Astrocyte of the spinal cord (primary cell): ENCODE measurements at regions not wholly inside any gene's neighbourhood (a gene's known extent, or its start where the extent isn't known, plus 50 kb on each side); places are given as distances from the start of the nearest gene placed in this dataset.

ENCODE experiments used
- DNase-seq: peaks from one replicate; pipeline ENCODE4 v3.0.0; 2011; ENCODE audit warnings: low read depth, low spot score
- H3K4me3 ChIP-seq: 2 replicates; pipeline ENCODE4 v1.5.1; 2011; ENCODE audit warnings: low read depth, mild to moderate bottlenecking, low read length, moderate library complexity
- in situ Hi-C: cut with HindIII; loops from 2 replicates; pipeline ENCODE4 v1.10.0; 2017; ENCODE audit warnings: low sequenced_read_pairs
- TF ChIP-seq, protein P1 (sequence below): IDR thresholded peaks from 2 replicates; pipeline ENCODE4 v1.5.1; 2012; ENCODE audit warnings: low read depth, mild to moderate bottlenecking, low read length, inconsistent platforms

DNA sequence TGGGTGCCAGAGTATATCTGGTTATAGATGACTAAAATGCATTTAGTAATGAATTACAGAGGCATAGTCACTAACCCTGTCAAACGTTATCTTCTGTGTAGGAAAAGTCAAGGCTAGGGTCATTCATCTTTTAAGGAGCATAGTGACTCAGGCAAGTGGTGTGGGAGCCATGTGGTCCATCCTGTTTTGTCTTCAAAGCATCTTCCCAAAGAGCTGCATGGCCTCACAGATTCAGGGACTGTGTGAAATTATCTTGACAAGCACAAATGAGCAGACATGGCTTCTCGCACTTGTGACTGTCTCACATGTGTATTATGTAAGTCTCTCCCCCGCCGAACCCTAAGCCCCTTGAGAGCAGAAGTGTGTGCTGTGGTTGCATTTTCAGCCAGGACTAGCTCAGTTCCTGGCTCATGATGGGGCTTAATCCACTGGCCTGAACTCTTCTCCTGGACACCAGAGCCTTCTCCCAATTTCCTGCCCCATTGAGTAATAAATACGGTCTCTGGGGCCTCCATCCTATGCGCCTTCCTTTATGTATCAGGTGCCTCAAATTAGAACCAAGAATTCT, 769.1 kb downstream of the QKI start:
- TF ChIP-seq, protein P1, sequence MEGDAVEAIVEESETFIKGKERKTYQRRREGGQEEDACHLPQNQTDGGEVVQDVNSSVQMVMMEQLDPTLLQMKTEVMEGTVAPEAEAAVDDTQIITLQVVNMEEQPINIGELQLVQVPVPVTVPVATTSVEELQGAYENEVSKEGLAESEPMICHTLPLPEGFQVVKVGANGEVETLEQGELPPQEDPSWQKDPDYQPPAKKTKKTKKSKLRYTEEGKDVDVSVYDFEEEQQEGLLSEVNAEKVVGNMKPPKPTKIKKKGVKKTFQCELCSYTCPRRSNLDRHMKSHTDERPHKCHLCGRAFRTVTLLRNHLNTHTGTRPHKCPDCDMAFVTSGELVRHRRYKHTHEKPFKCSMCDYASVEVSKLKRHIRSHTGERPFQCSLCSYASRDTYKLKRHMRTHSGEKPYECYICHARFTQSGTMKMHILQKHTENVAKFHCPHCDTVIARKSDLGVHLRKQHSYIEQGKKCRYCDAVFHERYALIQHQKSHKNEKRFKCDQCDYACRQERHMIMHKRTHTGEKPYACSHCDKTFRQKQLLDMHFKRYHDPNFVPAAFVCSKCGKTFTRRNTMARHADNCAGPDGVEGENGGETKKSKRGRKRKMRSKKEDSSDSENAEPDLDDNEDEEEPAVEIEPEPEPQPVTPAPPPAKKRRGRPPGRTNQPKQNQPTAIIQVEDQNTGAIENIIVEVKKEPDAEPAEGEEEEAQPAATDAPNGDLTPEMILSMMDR, result no peak
- H3K4me3 ChIP-seq, result no peak overlapping the region
- in situ Hi-C loops, result no loop called here
- no peak for DNase-seq

DNA sequence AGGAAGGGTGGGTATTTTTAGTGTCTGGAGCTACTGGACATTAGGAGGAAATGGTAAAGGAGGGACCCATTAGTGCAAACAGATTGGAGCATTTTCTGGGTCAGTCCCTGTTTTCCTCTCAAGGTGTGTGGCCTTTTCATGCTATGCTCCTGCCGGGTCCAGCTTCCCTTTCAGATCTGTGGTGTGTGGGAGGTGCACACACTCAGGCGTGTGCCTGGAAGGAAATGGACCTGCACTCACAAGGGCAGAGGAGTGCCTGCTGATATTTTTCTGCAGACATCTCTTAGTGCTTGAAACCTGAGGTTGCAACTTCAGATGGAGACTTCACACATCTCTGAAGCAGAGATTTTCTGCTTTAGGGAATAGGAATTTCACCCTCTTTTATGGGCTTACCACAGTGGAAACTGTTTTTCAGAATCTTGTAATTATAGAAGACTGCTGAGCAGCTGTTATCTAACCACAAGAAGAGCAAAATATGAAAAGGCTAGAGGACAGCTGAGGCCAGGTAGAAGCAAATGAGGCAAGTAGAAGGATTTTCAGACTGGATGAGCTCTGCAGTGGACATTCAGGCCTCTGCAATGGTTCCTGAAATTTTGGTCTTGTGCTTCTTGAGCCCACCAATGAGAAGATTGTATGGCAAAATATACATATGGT, 764.3 kb downstream of the QKI start:
- in situ Hi-C loops, result no loop called here
- TF ChIP-seq, protein P1, result no peak
- no peak overlapping the region for H3K4me3 ChIP-seq
- DNase-seq, result no peak

DNA sequence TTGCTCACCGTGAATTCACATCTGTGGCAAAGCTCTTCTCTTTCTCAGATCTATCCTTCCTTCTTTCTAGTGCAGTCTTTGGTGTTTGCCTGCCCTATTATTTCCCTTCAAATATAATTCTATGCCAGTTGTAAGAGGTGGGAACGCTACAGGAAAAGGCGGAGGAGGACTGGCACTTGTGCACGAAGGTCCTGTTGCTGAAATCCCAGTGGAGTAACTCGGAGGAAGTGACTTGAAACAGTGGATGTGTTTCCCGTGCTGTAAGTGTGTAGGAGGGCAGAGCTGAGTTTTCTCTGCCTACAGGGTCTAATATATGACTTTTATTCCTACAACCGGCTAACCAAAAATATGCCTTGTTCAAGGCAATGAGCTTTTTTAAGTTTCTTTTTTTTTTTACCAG, 754.8 kb downstream of the QKI start:
- in situ Hi-C loops, result no loop called here
- DNase-seq, result no peak
- TF ChIP-seq, protein P1, result no peak
- no peak overlapping the region for H3K4me3 ChIP-seq

DNA sequence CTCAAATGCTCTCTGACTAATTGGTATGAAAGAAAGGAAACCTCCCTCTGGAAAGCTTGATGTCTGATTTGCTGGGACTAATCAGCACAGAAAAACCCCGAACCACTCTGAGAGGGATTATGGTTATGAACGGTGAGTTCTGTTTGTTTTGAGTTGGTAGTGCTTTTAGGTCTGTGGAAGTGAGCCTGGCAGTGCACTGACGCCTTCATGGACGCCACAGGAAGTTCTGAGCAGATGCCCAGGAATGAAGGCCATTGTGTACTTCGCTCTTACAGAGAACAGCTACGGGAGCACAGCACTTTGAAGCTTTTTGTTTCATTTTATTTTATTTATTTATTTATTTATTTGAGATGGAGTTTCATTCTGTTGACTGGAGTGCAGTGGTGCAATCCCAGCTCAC, 754.1 kb downstream of the QKI start:
- TF ChIP-seq, protein P1, result no peak
- no peak overlapping the region for H3K4me3 ChIP-seq
- in situ Hi-C loops, result no loop called here
- DNase-seq, result no peak

DNA sequence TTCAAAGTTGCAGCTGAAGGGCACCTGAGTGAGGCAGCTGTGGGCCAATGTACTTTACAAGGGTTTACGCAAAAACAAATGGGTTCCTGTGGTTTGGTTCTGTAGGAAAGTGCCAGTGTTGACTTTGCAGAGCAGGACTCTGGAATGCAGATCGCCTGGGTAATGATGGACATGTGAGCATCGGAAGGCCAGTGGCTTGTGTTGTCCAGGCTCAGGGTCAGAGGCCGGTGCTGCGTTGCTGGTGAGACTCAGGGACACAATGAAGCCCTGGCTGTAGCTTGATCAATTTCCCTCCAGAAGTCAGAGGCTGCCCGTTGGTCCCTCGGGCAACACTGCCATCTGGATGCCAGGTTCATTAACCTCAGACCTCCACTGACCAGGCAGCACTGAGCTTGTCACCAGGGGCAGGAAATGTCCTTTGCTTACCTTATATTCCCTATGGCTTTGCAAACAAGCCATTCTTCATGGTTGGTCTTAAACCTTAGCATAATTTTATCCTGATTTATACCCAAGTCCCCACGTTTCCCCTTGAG, 753.4 kb downstream of the QKI start:
- in situ Hi-C loops, result no loop called here
- H3K4me3 ChIP-seq, result no peak overlapping the region
- TF ChIP-seq, protein P1, result no peak
- DNase-seq, result no peak

DNA sequence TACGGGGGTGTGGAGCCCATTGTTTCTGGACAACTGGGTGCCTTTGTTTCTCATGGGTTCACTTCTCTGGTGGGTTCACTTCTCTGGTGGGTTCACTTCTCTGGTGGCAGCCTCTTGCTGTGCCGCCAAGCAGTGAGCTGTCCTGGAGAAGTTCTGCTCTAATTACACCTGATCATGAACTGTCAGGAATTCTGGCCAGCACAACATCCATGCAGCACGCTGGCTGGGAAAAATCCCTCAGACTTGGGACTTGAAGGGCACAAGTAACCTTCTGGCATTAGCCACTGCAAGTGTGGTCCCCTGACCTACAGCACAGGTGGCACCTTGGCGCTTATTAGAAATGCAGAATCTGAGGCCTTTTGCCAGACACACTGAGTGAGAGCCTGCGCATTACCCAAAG, 752.5 kb downstream of the QKI start:
- in situ Hi-C loops, result no loop called here
- no peak overlapping the region for H3K4me3 ChIP-seq
- TF ChIP-seq, protein P1, result no peak
- DNase-seq, result no peak
